H1 (cell line): ENCODE measurements at regions not wholly inside any gene's neighbourhood (a gene's known extent, or its start where the extent isn't known, plus 50 kb on each side); places are given as distances from the start of the nearest gene placed in this dataset.
"Not testable (repeated sequence)": the region's sequence is repeated elsewhere in the genome, so short reads cannot be mapped to it uniquely, and the experiment has no call there.

ENCODE experiments used
- CTCF ChIA-PET: fragments of 300-600 bp; sonication (Branson Sonifier 250); formaldehyde crosslinking; loops from one replicate; lab custom pipeline; 2021; ENCODE audit not compliant: partially characterized antibody; lab: Charles Lee
- POLR2A ChIA-PET: fragments of 300-600 bp; sonication (Branson Sonifier 250); formaldehyde crosslinking; loops from one replicate; lab custom pipeline; 2021; ENCODE audit warnings: inconsistent platforms; ENCODE audit not compliant: partially characterized antibody; lab: Charles Lee
- DNase-seq, 2 experiments: peaks; one replicate each; pipeline versions ENCODE4 v3.0.0 to v3.0.0-alpha.2; 2010 to 2022; ENCODE audit warnings: low spot score in 2 of 2, low read depth in 1 of 2, mixed read lengths in 1 of 2
- FAIRE-seq: peaks from 2 replicates; lab custom pipeline; 2011; peaks lifted over from hg19 to GRCh38; lab: Jason Lieb, UNC
- H2AFZ ChIP-seq: 2 replicates; pipeline ENCODE4 v1.8.1; 2012; ENCODE audit warnings: low read length, inconsistent platforms
- H2AK5ac ChIP-seq: 2 replicates; pipeline ENCODE4 v1.6.1; 2013; ENCODE audit warnings: low read depth, low read length
- H2BK120ac ChIP-seq: replicated peaks from 2 replicates; pipeline ENCODE3; 2013; ENCODE audit warnings: low read depth, low read length, inconsistent platforms
- H2BK12ac ChIP-seq: 2 replicates; pipeline ENCODE4 v1.6.1; 2013; ENCODE audit warnings: low read depth, low read length
- H2BK15ac ChIP-seq: 2 replicates; pipeline ENCODE4 v1.6.1; 2013; ENCODE audit warnings: low read length
- H2BK20ac ChIP-seq: 2 replicates; pipeline ENCODE4 v1.6.1; 2013; ENCODE audit warnings: low read length
- H2BK5ac ChIP-seq: 2 replicates; pipeline ENCODE4 v1.6.1; 2013; ENCODE audit warnings: low read depth, low read length
- H3K14ac ChIP-seq: 2 replicates; pipeline ENCODE4 v1.6.1; 2013; ENCODE audit warnings: inconsistent platforms; ENCODE audit not compliant: insufficient read length
- H3K18ac ChIP-seq: 2 replicates; pipeline ENCODE4 v1.6.1; 2013; ENCODE audit warnings: low read length; ENCODE audit errors: extremely low read depth
- H3K23ac ChIP-seq: 2 replicates; pipeline ENCODE4 v1.6.1; 2013; ENCODE audit warnings: inconsistent platforms; ENCODE audit not compliant: insufficient read length
- H3K23me2 ChIP-seq: 2 replicates; pipeline ENCODE4 v1.6.1; 2013; ENCODE audit warnings: low read depth, low read length
- H3K27ac ChIP-seq: 2 replicates; pipeline ENCODE4 v1.6.1; 2011; ENCODE audit warnings: low read depth, low read length, inconsistent platforms
- H3K27me3 ChIP-seq, 4 experiments: replicated peaks in 1 of 4; 1 replicate in 1 of 4; 2 replicates in 3 of 4; pipeline versions ENCODE4 v1.6.1 to v1.8.1; 2011 to 2013; ENCODE audit warnings: low read length in 3 of 4, mild to moderate bottlenecking in 3 of 4, inconsistent platforms in 2 of 4, mixed read lengths in 2 of 4, moderate library complexity in 1 of 4; ENCODE audit not compliant: control insufficient read depth in 3 of 4, insufficient read depth in 3 of 4; ENCODE audit errors: extremely low read depth in 1 of 4
- H3K36me3 ChIP-seq, 4 experiments: 2 replicates each; pipeline versions ENCODE4 v1.6.1 to v1.8.1; 2011 to 2013; ENCODE audit warnings: mild to moderate bottlenecking in 4 of 4, low read length in 3 of 4, moderate library complexity in 2 of 4, control low read depth in 1 of 4, inconsistent platforms in 1 of 4; ENCODE audit not compliant: insufficient read depth in 4 of 4, control insufficient read depth in 2 of 4
- H3K4ac ChIP-seq: replicated peaks from 2 replicates; pipeline ENCODE3; 2013; ENCODE audit warnings: low read length, low read depth, mixed read lengths, inconsistent platforms; ENCODE audit not compliant: insufficient read length
- H3K4me1 ChIP-seq, 4 experiments: replicated peaks in 1 of 4; 1 replicate in 1 of 4; 2 replicates in 3 of 4; pipeline versions ENCODE4 v1.6.1 to v1.8.1; 2011 to 2013; ENCODE audit warnings: low read length in 3 of 4, inconsistent platforms in 2 of 4, mixed read lengths in 1 of 4; ENCODE audit not compliant: insufficient read depth in 4 of 4, control insufficient read depth in 3 of 4
- H3K4me2 ChIP-seq, 2 experiments: 2 replicates each; pipeline versions ENCODE4 v1.6.1 to v1.8.1; 2011 to 2013; ENCODE audit warnings: low read depth in 2 of 2, low read length in 2 of 2, control low read depth in 1 of 2, inconsistent platforms in 1 of 2, mild to moderate bottlenecking in 1 of 2; ENCODE audit not compliant: insufficient read depth in 1 of 2
- H3K4me3 ChIP-seq, 4 experiments: fragments of 200-600, 300-600 bp in 1 of 4; sonication (generic), shearing (Covaris generic), sonication (Bioruptor Twin) in 1 of 4; 2 replicates each; pipeline versions ENCODE4 v1.5.1 to v1.8.1; 2011 to 2016; ENCODE audit warnings: low read length in 4 of 4, low read depth in 3 of 4, control low read depth in 2 of 4, inconsistent platforms in 2 of 4, mild to moderate bottlenecking in 2 of 4, mixed read lengths in 1 of 4, moderate library complexity in 1 of 4; ENCODE audit not compliant: insufficient read depth in 2 of 4; ENCODE audit errors: extremely low read depth in 1 of 4
- H3K56ac ChIP-seq: replicated peaks from 2 replicates; pipeline ENCODE3; 2013; ENCODE audit warnings: low read depth, mild to moderate bottlenecking, mixed read lengths, low read length, inconsistent platforms; ENCODE audit not compliant: insufficient read length
- H3K79me1 ChIP-seq: 2 replicates; pipeline ENCODE4 v1.6.1; 2013; ENCODE audit warnings: low read depth, low read length, control low read depth
- H3K79me2 ChIP-seq, 2 experiments: 2 replicates each; pipeline versions ENCODE4 v1.6.1 to v1.8.1; 2012 to 2013; ENCODE audit warnings: low read length in 2 of 2, mild to moderate bottlenecking in 2 of 2, inconsistent platforms in 1 of 2; ENCODE audit not compliant: insufficient read depth in 2 of 2, control insufficient read depth in 1 of 2
- H3K9ac ChIP-seq, 4 experiments: replicated peaks in 1 of 4; 1 replicate in 1 of 4; 2 replicates in 3 of 4; pipeline versions ENCODE4 v1.6.1 to v1.8.1; 2011 to 2013; ENCODE audit warnings: low read depth in 3 of 4, low read length in 3 of 4, control low read depth in 2 of 4, mild to moderate bottlenecking in 2 of 4, moderate library complexity in 2 of 4, inconsistent platforms in 1 of 4; ENCODE audit errors: extremely low read depth in 1 of 4
- H3K9me3 ChIP-seq, 2 experiments: 2 replicates each; pipeline versions ENCODE4 v1.6.1 to v1.8.1; 2012 to 2013; ENCODE audit warnings: mild to moderate bottlenecking in 2 of 2, moderate library complexity in 2 of 2, control low read depth in 1 of 2, inconsistent platforms in 1 of 2, low read depth in 1 of 2, low read length in 1 of 2, mixed read lengths in 1 of 2; ENCODE audit not compliant: insufficient read depth in 2 of 2
- H4K20me1 ChIP-seq, 2 experiments: replicated peaks in 1 of 2; 2 replicates each; pipeline versions ENCODE3 to v1.8.1; 2011 to 2013; ENCODE audit warnings: inconsistent platforms in 2 of 2, low read length in 2 of 2, mild to moderate bottlenecking in 1 of 2; ENCODE audit not compliant: insufficient read depth in 2 of 2, control insufficient read depth in 1 of 2
- H4K5ac ChIP-seq: 2 replicates; pipeline ENCODE4 v1.6.1; 2013; ENCODE audit warnings: low read length, low read depth, mixed read lengths, inconsistent platforms; ENCODE audit not compliant: insufficient read length
- H4K8ac ChIP-seq: 2 replicates; pipeline ENCODE4 v1.8.0; 2013; ENCODE audit warnings: mild to moderate bottlenecking, moderate library complexity, low read length, inconsistent platforms; ENCODE audit not compliant: insufficient read depth; ENCODE audit errors: extremely low read depth
- H4K91ac ChIP-seq: replicated peaks from 2 replicates; pipeline ENCODE3; 2013; ENCODE audit warnings: low read length, mixed read lengths, inconsistent platforms; ENCODE audit not compliant: insufficient read length
- CHD1 ChIP-seq: IDR thresholded peaks from 2 replicates; pipeline ENCODE4 v1.6.1; 2012; ENCODE audit warnings: low read depth, low read length, improper control_type of control experiment
- TBP ChIP-seq: IDR thresholded peaks from 2 replicates; pipeline ENCODE4 v1.6.1; 2011; ENCODE audit warnings: low read depth, low read length, improper control_type of control experiment
- WGBS, 2 experiments: shearing (Covaris generic) in 1 of 2; methylation state at CpG; one replicate each; pipeline versions ENCODE4 v1.1.6 to v1.1.7; 2013 to 2015; ENCODE audit warnings: low lambda C conversion rate in 2 of 2, mixed read lengths in 2 of 2, inconsistent platforms in 1 of 2, low coverage in 1 of 2, missing lambda C conversion rate in 1 of 2; ENCODE audit not compliant: insufficient replicate concordance in 2 of 2, insufficient coverage in 1 of 2, insufficient read length in 1 of 2; ENCODE audit errors: extremely low coverage in 1 of 2, missing lambda C conversion rate in 1 of 2; 5-methylcytosine and 5-hydroxymethylcytosine counted together

GRCh38 chr10:3635211-3635671, 149.8 kb downstream of the KLF6 start:
- TF ChIP-seq TBP (no peak), CHD1 (no peak)
- no peak overlapping the region for H2BK12ac ChIP-seq
- no peak overlapping the region for H3K4me3 ChIP-seq
- H3K23ac ChIP-seq = no peak overlapping the region
- WGBS, 2 experiments = 92% methylated on average over 5 of the region's 5 CpGs; no CpG with 5 or more reads in 1 of the 2 experiments
- H3K56ac ChIP-seq = no peak overlapping the region
- no peak overlapping the region for H4K8ac ChIP-seq
- no peaks in the 10 kb centered on the region for H3K79me1 ChIP-seq
- H2BK120ac ChIP-seq = no peak overlapping the region
- no peak for FAIRE-seq
- H2BK20ac ChIP-seq = no peak overlapping the region
- H3K4me1 ChIP-seq = no peaks in the 10 kb centered on the region
- H3K27me3 ChIP-seq = no peaks in the 10 kb centered on the region
- H3K4ac ChIP-seq = no peak overlapping the region
- no peak for DNase-seq
- H4K20me1 ChIP-seq = no peaks in the 10 kb centered on the region
- no peaks in the 10 kb centered on the region for H3K36me3 ChIP-seq
- no peaks in the 10 kb centered on the region for H3K23me2 ChIP-seq
- no peak overlapping the region for H3K9ac ChIP-seq
- no peak overlapping the region for H3K4me2 ChIP-seq
- CTCF ChIA-PET = interaction anchor here (1.3 kb wide), 1 partner anchor 251 kb away, joined by 3 read pairs; no protein-coding TSS in a partner anchor
- no peak overlapping the region for H2AFZ ChIP-seq
- H2BK5ac ChIP-seq = no peak overlapping the region
- no peak overlapping the region for H4K91ac ChIP-seq
- no peak overlapping the region for H3K18ac ChIP-seq
- H4K5ac ChIP-seq = no peak overlapping the region
- no peaks in the 10 kb centered on the region for H3K9me3 ChIP-seq
- no peak overlapping the region for H3K14ac ChIP-seq
- no peak overlapping the region for H2BK15ac ChIP-seq
- H3K27ac ChIP-seq = no peak overlapping the region
- H3K79me2 ChIP-seq = no peaks in the 10 kb centered on the region
- POLR2A ChIA-PET = no interaction called here
- H2AK5ac ChIP-seq = no peak overlapping the region

- H4K20me1 ChIP-seq, H3K4me2 ChIP-seq, H3K4me1 ChIP-seq, H3K27ac ChIP-seq, H3K4ac ChIP-seq, H2BK5ac ChIP-seq, H2AFZ ChIP-seq, H4K8ac ChIP-seq, H2BK120ac ChIP-seq, H3K14ac ChIP-seq, H4K91ac ChIP-seq, H3K9me3 ChIP-seq, H3K4me3 ChIP-seq, H3K56ac ChIP-seq, H3K18ac ChIP-seq, H2BK20ac ChIP-seq, H2BK12ac ChIP-seq, DNase-seq, H2AK5ac ChIP-seq, H3K9ac ChIP-seq, H3K23ac ChIP-seq, H4K5ac ChIP-seq, FAIRE-seq, H3K27me3 ChIP-seq, H3K79me1 ChIP-seq, H3K79me2 ChIP-seq, POLR2A ChIA-PET, H3K23me2 ChIP-seq, H2BK15ac ChIP-seq, H3K36me3 ChIP-seq: not testable (repeated sequence)
- WGBS, 2 experiments = 85% methylated on average over 1 of the region's 1 CpG; no CpG with 5 or more reads in 1 of the 2 experiments
- CTCF ChIA-PET = interaction anchor here (1.3 kb wide), 1 partner anchor 251 kb away, joined by 3 read pairs; no protein-coding TSS in a partner anchor
Measured at GRCh38 chr10:3634646-3635045, 150.4 kb downstream of the KLF6 start.
